ENCODE measurements at regions not wholly inside any gene's neighbourhood (a gene's known extent, or its start where the extent isn't known, plus 50 kb on each side); places are given as distances from the start of the nearest gene placed in this dataset.

DNA sequence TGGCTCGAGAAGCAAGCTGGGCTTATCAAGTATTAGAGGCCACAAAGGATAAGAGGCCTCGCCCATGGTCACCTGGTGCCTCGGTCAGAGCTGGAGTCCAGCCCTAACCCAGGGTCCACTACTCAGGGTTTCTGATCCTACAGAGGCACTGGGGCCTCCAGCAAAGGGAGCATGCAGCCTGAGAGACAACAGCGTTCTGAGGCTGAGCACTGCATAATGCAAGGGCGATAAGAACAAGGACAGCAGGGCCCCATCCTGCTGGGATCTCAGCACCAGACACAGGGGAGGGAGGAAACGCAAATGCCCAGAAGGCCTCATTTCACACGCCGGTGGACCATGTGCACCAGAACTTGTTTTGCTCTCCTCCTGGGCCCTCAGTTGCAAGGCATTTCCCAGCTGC is 63.0 kb downstream of the C5orf15 start:
- H3K27ac Mint-ChIP-seq, result no peak overlapping the region
- no peak for DNase-seq
- H3K27me3 Mint-ChIP-seq, result no peaks in the 10 kb centered on the region

DNA sequence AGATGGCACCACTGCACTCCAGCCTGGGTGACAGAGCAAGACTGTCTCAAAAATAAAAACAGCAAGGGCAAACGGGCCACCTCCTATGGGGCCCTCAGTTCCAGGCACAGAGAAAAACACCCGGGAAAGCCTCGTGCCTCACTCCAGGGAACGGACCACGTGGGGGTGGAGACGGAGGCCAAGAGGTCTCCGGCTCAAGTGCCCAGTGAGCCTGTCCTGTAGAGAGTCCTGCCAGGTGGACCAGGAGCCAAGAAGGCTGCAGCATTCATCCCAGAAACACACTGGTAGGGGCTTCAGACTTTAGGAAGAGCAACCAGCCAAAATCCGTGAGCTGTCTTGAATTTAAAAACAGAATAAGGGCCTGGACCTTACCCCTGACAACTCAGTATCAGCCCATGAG is 63.8 kb downstream of the C5orf15 start:
- Mint-ChIP-seq H3K27ac (peak overlapping the region in 2 of 6 donors; percentile 57 to 81), H3K36me3 (no peaks in the 10 kb centered on the region), H3K4me1 (peaks cover 14 to 31% (median 16%) of the 10 kb centered on the region in 3 donors), H3K27me3 (no peaks in the 10 kb centered on the region), H3K9me3 (no peaks in the 10 kb centered on the region), H3K4me3 (no peak overlapping the region)
- ATAC-seq (ENCODE audit: low read depth in 2 of 2) (no peak), DNase-seq (no peak)

More for the DNA sequence above, 63.0 kb downstream of the C5orf15 start:
- Mint-ChIP-seq H3K4me3 (no peak overlapping the region), H3K9me3 (no peaks in the 10 kb centered on the region), H3K4me1 (peaks cover 14 to 32% (median 19%) of the 10 kb centered on the region in 3 donors), H3K36me3 (no peaks in the 10 kb centered on the region)
- ATAC-seq (ENCODE audit: low read depth in 2 of 2), result no peak

- no peak overlapping the region for H3K4me3 Mint-ChIP-seq
- H3K36me3 Mint-ChIP-seq, result no peaks in the 10 kb centered on the region
- no peaks in the 10 kb centered on the region for H3K27me3 Mint-ChIP-seq
- peaks cover 14 to 38% (median 19%) of the 10 kb centered on the region in 3 donors for H3K4me1 Mint-ChIP-seq
- no peak for ATAC-seq (ENCODE audit: low read depth in 2 of 2)
- no peak for DNase-seq
- no peaks in the 10 kb centered on the region for H3K9me3 Mint-ChIP-seq
- H3K27ac Mint-ChIP-seq, result peak overlapping the region in 2 of 6 donors; percentile 47 to 64
These were observed 65.8 kb downstream of the C5orf15 start for GRCh38 chr5:133902511-133903118.

DNA sequence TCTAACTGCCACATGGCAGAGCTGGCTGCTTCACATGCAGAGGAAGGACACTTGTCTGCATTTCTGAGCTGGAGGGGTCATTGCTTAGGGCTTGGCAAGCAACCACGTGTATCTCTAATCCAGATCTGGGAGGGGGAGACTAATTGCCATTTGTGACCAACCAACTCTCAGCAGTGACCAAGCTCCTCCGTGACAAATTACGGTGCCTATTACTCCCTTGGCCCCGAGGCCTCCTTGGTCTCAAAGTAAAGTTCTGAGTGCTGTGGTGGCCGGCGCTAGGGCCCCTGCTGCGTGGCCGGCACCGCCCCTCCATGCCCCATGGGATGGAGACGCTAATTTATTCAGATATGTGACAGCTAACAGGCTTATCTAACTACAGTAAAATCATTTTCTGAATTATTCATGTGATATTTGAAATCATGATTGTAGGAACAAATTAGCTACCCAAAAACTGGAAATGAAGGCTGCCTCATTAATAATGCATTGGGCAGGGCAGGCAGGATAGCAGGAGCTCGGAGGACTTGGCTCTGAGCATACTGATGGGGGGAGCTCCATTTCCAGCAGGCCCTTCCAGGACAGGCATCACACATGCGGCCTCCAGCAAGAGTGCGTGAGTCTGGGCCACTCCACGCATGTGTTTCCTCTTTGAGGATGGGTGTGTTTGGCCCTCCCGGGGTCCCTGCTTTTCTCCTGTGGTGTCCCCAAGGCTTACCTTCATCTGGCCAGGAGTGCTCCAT is 67.7 kb downstream of the C5orf15 start:
- Mint-ChIP-seq H3K36me3 (no peaks in the 10 kb centered on the region), H3K27me3 (no peaks in the 10 kb centered on the region), H3K4me3 (no peak overlapping the region), H3K4me1 (peaks cover 27 to 47% (median 31%) of the 10 kb centered on the region in 3 donors), H3K27ac (no peak overlapping the region), H3K9me3 (no peaks in the 10 kb centered on the region)
- DNase-seq (no peak), ATAC-seq (ENCODE audit: low read depth in 2 of 2) (no peak)

- Mint-ChIP-seq H3K4me1 (peaks cover 33 to 51% (median 38%) of the 10 kb centered on the region in 3 donors), H3K27me3 (no peaks in the 10 kb centered on the region), H3K27ac (peak overlapping the region in 2 of 6 donors; percentile 61 to 83), H3K4me3 (peak overlapping the region in 1 of 8 donors; percentile 68), H3K9me3 (no peaks in the 10 kb centered on the region), H3K36me3 (no peaks in the 10 kb centered on the region)
- no peak for DNase-seq
- no peak for ATAC-seq (ENCODE audit: low read depth in 2 of 2)
These were observed 68.9 kb downstream of the C5orf15 start for GRCh38 chr5:133899506-133899905.

- no peak for DNase-seq
- Mint-ChIP-seq H3K4me3 (no peak overlapping the region), H3K4me1 (peaks cover 40 to 62% (median 41%) of the 10 kb centered on the region in 3 donors), H3K27me3 (no peaks in the 10 kb centered on the region), H3K36me3 (no peaks in the 10 kb centered on the region), H3K27ac (peak overlapping the region in 1 of 6 donors; percentile 77), H3K9me3 (no peaks in the 10 kb centered on the region)
- ATAC-seq (ENCODE audit: low read depth in 2 of 2), result no peak
These were observed 70.0 kb downstream of the C5orf15 start for GRCh38 chr5:133898440-133898839.

- no peaks in the 10 kb centered on the region for H3K36me3 Mint-ChIP-seq
- ATAC-seq (ENCODE audit: low read depth in 2 of 2), result peak in 1 of 2 donors; percentile 28
- no peaks in the 10 kb centered on the region for H3K27me3 Mint-ChIP-seq
- no peak for DNase-seq
- peak overlapping the region in 4 of 6 donors; percentile 4 to 77 (median 22) for H3K27ac Mint-ChIP-seq
- H3K9me3 Mint-ChIP-seq, result no peaks in the 10 kb centered on the region
- peaks cover 40 to 66% (median 45%) of the 10 kb centered on the region in 3 donors for H3K4me1 Mint-ChIP-seq
- H3K4me3 Mint-ChIP-seq, result peak overlapping the region in 1 of 8 donors; percentile 12
These were observed 71.0 kb downstream of the C5orf15 start for GRCh38 chr5:133897431-133897830.

GRCh38 chr5:133896873-133897272 is 71.6 kb downstream of the C5orf15 start:
- Mint-ChIP-seq H3K36me3 (no peaks in the 10 kb centered on the region), H3K9me3 (no peaks in the 10 kb centered on the region), H3K27me3 (no peaks in the 10 kb centered on the region), H3K4me1 (peaks cover 40 to 66% (median 47%) of the 10 kb centered on the region in 3 donors), H3K27ac (peak overlapping the region in 4 of 6 donors; percentile 1 to 77 (median 20)), H3K4me3 (peak overlapping the region in 1 of 8 donors; percentile 21)
- peak; percentile 63 to 78 for ATAC-seq (ENCODE audit: low read depth in 2 of 2)
- peak; percentile 19 for DNase-seq

DNA sequence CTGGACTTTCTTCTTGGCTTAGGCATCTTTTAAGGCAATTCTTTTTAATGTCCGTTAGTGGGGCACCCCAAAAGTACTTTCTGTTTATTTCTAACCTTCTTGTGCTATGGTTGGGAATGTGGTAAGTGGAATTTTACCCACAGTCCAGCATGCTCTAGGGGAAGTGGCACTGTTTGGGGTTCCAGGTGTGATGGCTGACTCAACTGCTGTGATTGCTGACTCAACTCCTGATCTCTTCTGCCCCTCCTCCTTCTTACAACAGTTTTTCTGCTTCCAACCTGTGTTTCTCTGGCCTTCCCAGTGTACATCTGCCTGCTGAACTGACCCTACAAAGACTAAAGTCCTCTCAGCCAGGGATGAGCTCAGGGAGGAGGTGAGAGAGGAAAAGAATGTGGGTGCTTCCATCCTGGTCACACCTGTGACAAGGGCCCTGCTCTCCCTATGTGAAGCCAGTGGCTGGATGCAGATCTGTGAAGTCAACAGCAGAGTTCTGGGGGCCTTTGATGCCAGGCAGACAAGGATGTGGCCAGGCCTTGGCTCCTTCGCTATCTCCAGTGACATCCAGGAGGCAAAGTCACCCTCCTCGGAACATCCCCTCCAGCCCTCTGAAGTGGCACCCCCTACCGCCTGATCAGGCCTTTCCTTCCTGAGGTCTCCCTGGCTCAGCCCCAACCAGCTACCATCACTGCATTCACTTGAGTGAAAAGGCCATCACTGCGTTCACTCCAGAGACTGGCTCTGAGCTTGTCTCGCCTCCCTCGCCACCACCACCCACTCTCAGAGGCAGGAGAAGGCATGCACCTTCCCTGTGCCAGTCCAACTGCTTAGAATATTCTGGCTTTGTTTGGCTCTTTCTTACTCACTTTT is 72.2 kb downstream of the C5orf15 start:
- peak overlapping the region in 4 of 6 donors; percentile 1 to 75 (median 6) for H3K27ac Mint-ChIP-seq
- ATAC-seq (ENCODE audit: low read depth in 2 of 2), result no peak
- H3K9me3 Mint-ChIP-seq, result no peaks in the 10 kb centered on the region
- no peak for DNase-seq
- peaks cover 40 to 66% (median 47%) of the 10 kb centered on the region in 3 donors for H3K4me1 Mint-ChIP-seq
- H3K36me3 Mint-ChIP-seq, result no peaks in the 10 kb centered on the region
- no peak overlapping the region for H3K4me3 Mint-ChIP-seq
- no peaks in the 10 kb centered on the region for H3K27me3 Mint-ChIP-seq

GRCh38 chr5:133894143-133894542 is 74.3 kb downstream of the C5orf15 start:
- no peak for DNase-seq
- no peaks in the 10 kb centered on the region for H3K36me3 Mint-ChIP-seq

GRCh38 chr5:133892774-133893173 is 75.7 kb downstream of the C5orf15 start:
- H3K27ac Mint-ChIP-seq, result peak overlapping the region in 1 of 6 donors; percentile 49
- H3K4me3 Mint-ChIP-seq, result no peak overlapping the region
- H3K27me3 Mint-ChIP-seq, result peaks cover 0 to 5% (median 0%) of the 10 kb centered on the region in 3 donors
- H3K4me1 Mint-ChIP-seq, result peaks cover 34 to 52% (median 46%) of the 10 kb centered on the region in 3 donors
- no peak for ATAC-seq (ENCODE audit: low read depth in 2 of 2)
- DNase-seq, result no peak
- no peaks in the 10 kb centered on the region for H3K9me3 Mint-ChIP-seq
- H3K36me3 Mint-ChIP-seq, result no peaks in the 10 kb centered on the region

More at GRCh38 chr5:133894143-133894542, 74.3 kb downstream of the C5orf15 start:
- Mint-ChIP-seq H3K4me1 (peaks cover 40 to 57% (median 52%) of the 10 kb centered on the region in 3 donors), H3K9me3 (no peaks in the 10 kb centered on the region), H3K4me3 (peak overlapping the region in 3 of 8 donors; percentile 1 to 44 (median 39)), H3K27ac (peak overlapping the region in 2 of 6 donors; percentile 35 to 56), H3K27me3 (no peaks in the 10 kb centered on the region)
- no peak for ATAC-seq (ENCODE audit: low read depth in 2 of 2)

DNA sequence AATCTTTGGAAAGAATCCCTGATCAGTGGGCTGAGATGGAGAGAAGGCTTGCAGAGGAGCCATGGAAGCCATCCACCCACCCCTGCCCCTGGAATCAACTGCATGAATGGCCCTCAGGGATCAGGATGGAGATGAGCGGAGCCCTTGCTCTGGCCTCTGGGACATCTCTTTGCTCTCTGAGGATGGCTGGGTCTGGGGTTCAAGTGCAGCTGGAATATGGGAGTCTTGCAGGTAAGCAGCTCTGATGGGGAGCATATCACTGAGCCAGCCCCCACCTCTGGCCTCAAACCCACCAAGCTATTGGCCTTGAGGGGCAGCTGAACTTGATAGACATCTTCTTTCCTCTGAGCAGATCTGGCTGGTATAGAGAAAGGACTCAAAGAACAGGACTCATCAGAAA is 76.1 kb downstream of the C5orf15 start:
- no peak for ATAC-seq (ENCODE audit: low read depth in 2 of 2)
- H3K4me1 Mint-ChIP-seq, result peaks cover 33 to 50% (median 45%) of the 10 kb centered on the region in 3 donors
- H3K36me3 Mint-ChIP-seq, result no peaks in the 10 kb centered on the region
- H3K27me3 Mint-ChIP-seq, result peaks cover 0 to 5% (median 0%) of the 10 kb centered on the region in 3 donors
- DNase-seq, result no peak
- H3K9me3 Mint-ChIP-seq, result no peaks in the 10 kb centered on the region
- H3K4me3 Mint-ChIP-seq, result no peak overlapping the region
- H3K27ac Mint-ChIP-seq, result no peak overlapping the region

- H3K9me3 Mint-ChIP-seq, result no peaks in the 10 kb centered on the region
- peaks cover 29 to 42% (median 41%) of the 10 kb centered on the region in 3 donors for H3K4me1 Mint-ChIP-seq
- peak overlapping the region in 2 of 6 donors; percentile 65 to 87 for H3K27ac Mint-ChIP-seq
- no peak overlapping the region for H3K4me3 Mint-ChIP-seq
- H3K36me3 Mint-ChIP-seq, result no peaks in the 10 kb centered on the region
- peaks cover 0 to 5% (median 0%) of the 10 kb centered on the region in 3 donors for H3K27me3 Mint-ChIP-seq
- ATAC-seq (ENCODE audit: low read depth in 2 of 2) (no peak), DNase-seq (no peak)
These were observed 77.0 kb downstream of the C5orf15 start for GRCh38 chr5:133891390-133891789.
